PC-3 (cell line): ENCODE measurements at regions not wholly inside any gene's neighbourhood (a gene's known extent, or its start where the extent isn't known, plus 50 kb on each side); places are given as distances from the start of the nearest gene placed in this dataset.

Experiments
- ATAC-seq: fragments of 200-7000 bp; cut with Tn5 transposase; 2 replicates; pipeline ENCODE4 v1.9.1; 2020; ENCODE audit warnings: mild to moderate bottlenecking, moderate library complexity
- BruUV-seq: library from RNA; stranded (reverse); fragments of 400-500 nt; replicated peaks from 2 replicates; lab custom pipeline; 2021; lab: Mats Ljungman, UMichigan
- CTCF ChIA-PET: fragments of 300-600 bp; sonication (Branson Sonifier 250); formaldehyde crosslinking; loops from one replicate; lab custom pipeline; 2022; ENCODE audit warnings: antibody characterized with exemption; lab: Charles Lee
- POLR2A ChIA-PET: fragments of 300-600 bp; sonication (Branson Sonifier 250); formaldehyde crosslinking; loops from one replicate; lab custom pipeline; 2022; ENCODE audit warnings: antibody characterized with exemption; ENCODE audit not compliant: unreplicated experiment; lab: Charles Lee
- DNase-seq: peaks from one replicate; pipeline ENCODE4 v3.0.0-alpha.2; 2015
- H2AFZ ChIP-seq: fragments of 300-600 bp; sonication (generic); 2 replicates; pipeline ENCODE4 v1.6.0; 2016; ENCODE audit warnings: antibody characterized with exemption, low read length
- H3F3A ChIP-seq: fragments of 300-600 bp; sonication (generic); one replicate; pipeline ENCODE4 v1.6.0; 2017; ENCODE audit warnings: antibody characterized with exemption, low read length, control low read depth, mild to moderate bottlenecking; ENCODE audit not compliant: unreplicated experiment
- H3K27ac ChIP-seq: fragments of 300-600 bp; sonication (generic); 2 replicates; pipeline ENCODE4 v1.5.1; 2016; ENCODE audit warnings: mild to moderate bottlenecking, low read length
- H3K27me3 ChIP-seq: fragments of 300-600 bp; sonication (generic); 2 replicates; pipeline ENCODE4 v1.6.1; 2016; ENCODE audit warnings: low read length, mixed read lengths
- H3K36me3 ChIP-seq: fragments of 300-600 bp; sonication (generic); 2 replicates; pipeline ENCODE4 v1.6.1; 2016; ENCODE audit warnings: low read depth, mixed run types, low read length, mixed read lengths
- H3K4me1 ChIP-seq: fragments of 300-600 bp; sonication (generic); 2 replicates; pipeline ENCODE4 v1.5.1; 2016; ENCODE audit warnings: low read length; ENCODE audit not compliant: insufficient read depth
- H3K4me2 ChIP-seq: fragments of 300-600 bp; sonication (generic); 2 replicates; pipeline ENCODE4 v1.6.0; 2016; ENCODE audit warnings: low read length
- H3K4me3 ChIP-seq: fragments of 300-600 bp; sonication (generic); 2 replicates; pipeline ENCODE4 v1.5.1; 2016; ENCODE audit warnings: mild to moderate bottlenecking, low read length, mixed read lengths
- H3K79me2 ChIP-seq: fragments of 300-600 bp; sonication (generic); 2 replicates; pipeline ENCODE4 v1.6.1; 2017; ENCODE audit warnings: low read length, mixed read lengths
- H3K9ac ChIP-seq: fragments of 300-600 bp; sonication (generic); 2 replicates; pipeline ENCODE4 v1.6.0; 2016; ENCODE audit warnings: mild to moderate bottlenecking, low read length
- H3K9me2 ChIP-seq: fragments of 300-600 bp; sonication (generic); replicated peaks from 2 replicates; pipeline ENCODE4 v1.6.1; 2016; ENCODE audit warnings: mixed run types, low read length, mixed read lengths
- H3K9me3 ChIP-seq: fragments of 300-600 bp; sonication (generic); 2 replicates; pipeline ENCODE4 v1.6.1; 2016; ENCODE audit warnings: low read length, mixed read lengths
- H4K20me1 ChIP-seq: fragments of 300-600 bp; sonication (generic); 2 replicates; pipeline ENCODE4 v1.6.1; 2016; ENCODE audit warnings: low read length, mixed read lengths
- EZH2 ChIP-seq: fragments of 300-600 bp; sonication (generic); IDR thresholded peaks from one replicate; pipeline ENCODE4 v1.6.1; 2017; ENCODE audit warnings: antibody characterized with exemption, mild to moderate bottlenecking, low read length; ENCODE audit not compliant: unreplicated experiment
- EZH2phosphoT487 ChIP-seq: fragments of 300-600 bp; sonication (generic); IDR thresholded peaks from 2 replicates; pipeline ENCODE4 v1.6.1; 2018; ENCODE audit warnings: mild to moderate bottlenecking, antibody characterized with exemption, low read length, borderline replicate concordance
- intact Hi-C: fragments of 100-400 bp; cut with micrococcal nuclease; formaldehyde crosslinking; loops from 2 replicates; pipeline ENCODE4 v1.9.0; 2023
- TF ChIP-seq, protein P1 (sequence below): fragments of 300-600 bp; sonication (generic); conservative IDR thresholded peaks from 2 replicates; pipeline ENCODE4 v1.5.1; 2017; ENCODE audit warnings: antibody characterized with exemption, low read depth, mild to moderate bottlenecking, low read length

DNA sequence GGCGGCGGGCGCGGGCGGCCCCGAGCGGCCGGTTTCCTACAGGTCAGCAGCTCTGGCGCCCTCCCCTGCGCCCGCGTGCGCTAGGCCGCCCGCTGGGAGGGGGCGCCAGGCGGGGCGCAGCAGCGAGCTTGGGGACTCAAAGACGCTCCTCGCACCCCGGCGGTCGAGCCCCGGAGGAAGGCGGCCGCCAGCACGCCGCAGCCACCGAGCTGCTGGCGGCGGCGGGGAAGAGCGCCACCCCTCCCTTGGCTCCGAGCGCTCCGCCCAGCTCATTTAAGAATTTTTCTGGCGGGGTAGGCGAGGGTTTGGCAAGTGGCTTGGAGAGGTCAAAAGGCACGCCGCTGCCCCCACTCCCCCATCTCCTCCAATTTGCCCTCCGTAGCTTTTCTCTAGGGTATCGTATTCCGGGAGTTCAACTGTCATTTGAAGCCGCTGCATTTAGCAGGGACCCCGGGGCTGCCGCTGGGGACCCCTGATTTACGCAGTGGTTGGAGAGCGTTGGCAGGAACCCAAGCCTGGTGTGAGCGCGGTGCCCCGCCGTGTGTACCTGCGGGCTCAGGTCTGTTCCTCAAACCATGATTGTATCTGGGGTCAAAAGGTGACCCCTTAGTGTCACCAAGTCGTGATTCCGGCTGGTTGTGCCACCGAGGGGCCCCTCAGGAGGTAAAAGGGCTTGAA lies 59.5 kb upstream of the GSE1 start:
- H3K9ac ChIP-seq, result peak overlapping the region; percentile 26
- BruUV-seq, result no TSS peak
- no peaks in the 10 kb centered on the region for H3K9me3 ChIP-seq
- peak overlapping the region; percentile 61 for H3K27ac ChIP-seq
- H3K9me2 ChIP-seq, result no peaks in the 10 kb centered on the region
- peak overlapping the region; percentile 99 for H3K4me2 ChIP-seq
- no peaks in the 10 kb centered on the region for H3K36me3 ChIP-seq
- H4K20me1 ChIP-seq, result no peaks in the 10 kb centered on the region
- peaks cover 16% of the 10 kb centered on the region; the same call in 1 of the 2 replicates for H3K79me2 ChIP-seq
- POLR2A ChIA-PET, result no interaction called here
- H3F3A ChIP-seq, result no peaks in the 10 kb centered on the region
- no peaks in the 10 kb centered on the region for H3K27me3 ChIP-seq
- ATAC-seq (peak; percentile 37), DNase-seq (peak; percentile 50)
- peak overlapping the region; percentile 91 for H3K4me3 ChIP-seq
- TF ChIP-seq EZH2 (no peak), EZH2phosphoT487 (no peak)
- TF ChIP-seq, protein P1, sequence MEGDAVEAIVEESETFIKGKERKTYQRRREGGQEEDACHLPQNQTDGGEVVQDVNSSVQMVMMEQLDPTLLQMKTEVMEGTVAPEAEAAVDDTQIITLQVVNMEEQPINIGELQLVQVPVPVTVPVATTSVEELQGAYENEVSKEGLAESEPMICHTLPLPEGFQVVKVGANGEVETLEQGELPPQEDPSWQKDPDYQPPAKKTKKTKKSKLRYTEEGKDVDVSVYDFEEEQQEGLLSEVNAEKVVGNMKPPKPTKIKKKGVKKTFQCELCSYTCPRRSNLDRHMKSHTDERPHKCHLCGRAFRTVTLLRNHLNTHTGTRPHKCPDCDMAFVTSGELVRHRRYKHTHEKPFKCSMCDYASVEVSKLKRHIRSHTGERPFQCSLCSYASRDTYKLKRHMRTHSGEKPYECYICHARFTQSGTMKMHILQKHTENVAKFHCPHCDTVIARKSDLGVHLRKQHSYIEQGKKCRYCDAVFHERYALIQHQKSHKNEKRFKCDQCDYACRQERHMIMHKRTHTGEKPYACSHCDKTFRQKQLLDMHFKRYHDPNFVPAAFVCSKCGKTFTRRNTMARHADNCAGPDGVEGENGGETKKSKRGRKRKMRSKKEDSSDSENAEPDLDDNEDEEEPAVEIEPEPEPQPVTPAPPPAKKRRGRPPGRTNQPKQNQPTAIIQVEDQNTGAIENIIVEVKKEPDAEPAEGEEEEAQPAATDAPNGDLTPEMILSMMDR, result peak; percentile 36; the same call in 1 of the 2 replicates
- H2AFZ ChIP-seq, result peak overlapping the region; percentile 71
- CTCF ChIA-PET, result interaction anchor here (0.6 kb wide), 1 partner anchor 308 kb away, joined by 5 read pairs; no protein-coding TSS in a partner anchor
- intact Hi-C loops, result loop anchor here (10.0 kb wide), 1 partner anchor 129 kb away; no protein-coding TSS in a partner anchor
- H3K4me1 ChIP-seq, result peaks cover 13% of the 10 kb centered on the region

DNA sequence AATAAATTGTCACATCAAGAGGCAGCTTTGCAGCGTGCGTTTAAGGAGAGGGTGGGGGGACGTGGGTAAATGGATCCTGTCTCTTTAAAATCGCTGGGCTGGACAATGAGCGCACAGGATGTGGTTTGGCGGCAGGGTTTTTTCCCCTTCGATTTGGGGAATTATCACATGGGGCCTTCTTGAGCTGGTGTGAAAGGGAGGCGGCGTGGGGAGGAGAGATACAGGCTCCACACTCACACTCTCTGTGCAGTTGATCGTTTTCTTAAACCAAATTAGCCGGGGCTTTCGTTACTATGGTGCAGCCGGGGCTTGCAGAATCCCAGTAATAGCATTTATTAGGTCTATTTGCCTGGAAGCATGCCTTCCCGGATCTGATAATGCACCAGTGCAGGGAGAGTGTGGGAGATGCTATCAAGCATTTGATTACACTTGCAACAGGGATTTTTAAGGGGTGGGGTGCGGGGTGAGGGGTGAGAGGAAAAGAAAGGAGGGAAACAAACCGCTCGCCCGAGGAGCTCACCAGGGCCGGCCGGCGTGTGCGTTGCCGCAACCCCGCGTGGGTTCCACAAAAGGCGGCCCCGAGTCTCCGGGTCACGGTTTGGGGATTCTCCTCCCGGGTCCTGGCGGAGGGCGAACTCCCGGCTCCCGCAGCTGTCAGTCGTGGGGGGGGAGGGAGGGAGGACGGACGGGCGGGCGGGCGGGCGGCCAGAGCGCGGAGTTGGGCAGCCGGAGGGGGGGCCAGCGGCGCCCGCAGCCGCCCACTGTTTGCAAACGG lies 58.8 kb upstream of the GSE1 start:
- CTCF ChIA-PET, result interaction anchor here (0.9 to 1.3 kb wide), 2 partner anchors 56 to 62 kb away, joined by 3 read pairs; no protein-coding TSS in a partner anchor
- Histone ChIP-seq H3K4me1 (peaks cover 19% of the 10 kb centered on the region), H2AFZ (peak overlapping the region; percentile 71), H3K9me3 (no peaks in the 10 kb centered on the region), H3F3A (no peaks in the 10 kb centered on the region), H3K4me2 (peak overlapping the region; percentile 99), H4K20me1 (no peaks in the 10 kb centered on the region), H3K4me3 (peak overlapping the region; percentile 91), H3K9ac (peak overlapping the region; percentile 26), H3K36me3 (no peaks in the 10 kb centered on the region), H3K27me3 (no peaks in the 10 kb centered on the region), H3K9me2 (no peaks in the 10 kb centered on the region), H3K27ac (peak overlapping the region; percentile 61), H3K79me2 (peaks cover 23% of the 10 kb centered on the region)
- POLR2A ChIA-PET, result no interaction called here
- intact Hi-C loops, result loop anchor here (10.0 kb wide), 1 partner anchor 130 kb away; no protein-coding TSS in a partner anchor
- DNase-seq (peak; percentile 74), ATAC-seq (peak; percentile 48)
- no TSS peak for BruUV-seq
- TF ChIP-seq, protein P1, result no peak
- TF ChIP-seq EZH2phosphoT487 (no peak), EZH2 (no peak)
